HEK293 (cell line): ENCODE measurements at regions not wholly inside any gene's neighbourhood (a gene's known extent, or its start where the extent isn't known, plus 50 kb on each side); places are given as distances from the start of the nearest gene placed in this dataset.

Source experiments
- CTCF ChIA-PET: fragments of 350-600 bp; formaldehyde crosslinking; extraction: SDS; loops from one replicate; lab custom pipeline; 2021; ENCODE audit warnings: antibody characterized with exemption; lab: Yijun Ruan, JAX
- POLR2A ChIA-PET: fragments of 300-600 bp; formaldehyde crosslinking; extraction: SDS; loops from one replicate; lab custom pipeline; 2020; ENCODE audit warnings: antibody characterized with exemption, inconsistent platforms; lab: Yijun Ruan, JAX
- H3K27ac ChIP-seq: fragments of 200-500 bp; sonication (Bioruptor generic); 2 replicates; pipeline ENCODE4 v1.5.1; 2014; ENCODE audit warnings: low read depth, low read length, control low read depth, inconsistent platforms; ENCODE audit errors: extremely low read depth
- H3K36me3 ChIP-seq, 2 experiments: fragments of 200-500 bp in 1 of 2; sonication (Bioruptor generic) in 1 of 2; 1 replicate in 1 of 2; 2 replicates in 1 of 2; pipeline ENCODE4 v1.5.1; 2014 to 2017; ENCODE audit warnings: inconsistent platforms in 2 of 2, low read length in 2 of 2; ENCODE audit not compliant: control insufficient read depth in 2 of 2, insufficient read depth in 1 of 2
- H3K4me1 ChIP-seq: fragments of 200-500 bp; sonication (Bioruptor generic); 2 replicates; pipeline ENCODE4 v1.5.1; 2014; ENCODE audit warnings: mild to moderate bottlenecking, low read length, inconsistent platforms; ENCODE audit not compliant: control insufficient read depth, insufficient read depth
- H3K4me3 ChIP-seq: 2 replicates; pipeline ENCODE4 v1.5.1; 2011; ENCODE audit warnings: low read depth, mild to moderate bottlenecking, control low read depth, low read length, moderate library complexity
- H3K9me3 ChIP-seq: fragments of 200-500 bp; sonication (Bioruptor generic); 2 replicates; pipeline ENCODE4 v1.5.1; 2014; ENCODE audit warnings: low read depth, low read length, inconsistent platforms; ENCODE audit not compliant: control insufficient read depth, insufficient read depth
- FEZF1 ChIP-seq: fragments of 450-650 bp; formaldehyde crosslinking; IDR thresholded peaks from 2 replicates; pipeline ENCODE4 v1.5.1; 2016; ENCODE audit warnings: missing biosample characterization, missing genetic modification characterization
- GLI4 ChIP-seq: fragments of 450-650 bp; formaldehyde crosslinking; IDR thresholded peaks from 2 replicates; pipeline ENCODE4 v1.5.1; 2016; ENCODE audit warnings: missing biosample characterization, missing genetic modification characterization
- KLF16 ChIP-seq: fragments of 450-650 bp; formaldehyde crosslinking; IDR thresholded peaks from 2 replicates; pipeline ENCODE4 v1.5.1; 2017; ENCODE audit warnings: missing biosample characterization, missing genetic modification characterization
- KLF8 ChIP-seq: fragments of 450-650 bp; formaldehyde crosslinking; IDR thresholded peaks from 2 replicates; pipeline ENCODE4 v1.5.1; 2016; ENCODE audit warnings: missing biosample characterization, missing genetic modification characterization
- PRDM1 ChIP-seq: fragments of 450-650 bp; formaldehyde crosslinking; IDR thresholded peaks from 2 replicates; pipeline ENCODE4; 2016; ENCODE audit warnings: missing biosample characterization, missing genetic modification characterization
- RBAK ChIP-seq: fragments of 450-650 bp; formaldehyde crosslinking; IDR thresholded peaks from 2 replicates; pipeline ENCODE4 v1.5.1; 2016; ENCODE audit warnings: missing biosample characterization, missing genetic modification characterization
- REPIN1 ChIP-seq: fragments of 450-650 bp; formaldehyde crosslinking; IDR thresholded peaks from 2 replicates; pipeline ENCODE4 v1.5.1; 2017; ENCODE audit warnings: missing biosample characterization, missing genetic modification characterization, low read depth
- SALL2 ChIP-seq: fragments of 450-650 bp; formaldehyde crosslinking; IDR thresholded peaks from 2 replicates; pipeline ENCODE4 v1.5.0; 2017; ENCODE audit warnings: missing biosample characterization, mild to moderate bottlenecking, missing genetic modification characterization, borderline replicate concordance
- ZBTB1 ChIP-seq: fragments of 450-650 bp; formaldehyde crosslinking; IDR thresholded peaks from 2 replicates; pipeline ENCODE4 v1.5.1; 2016; ENCODE audit warnings: missing biosample characterization, missing genetic modification characterization
- ZNF133 ChIP-seq: fragments of 450-650 bp; formaldehyde crosslinking; IDR thresholded peaks from 2 replicates; pipeline ENCODE4 v1.5.1; 2016; ENCODE audit warnings: missing biosample characterization, missing genetic modification characterization
- ZNF157 ChIP-seq: fragments of 450-650 bp; formaldehyde crosslinking; IDR thresholded peaks from 2 replicates; pipeline ENCODE4 v1.5.1; 2016; ENCODE audit warnings: missing biosample characterization, missing genetic modification characterization
- ZNF175 ChIP-seq: fragments of 450-650 bp; formaldehyde crosslinking; IDR thresholded peaks from 2 replicates; pipeline ENCODE4 v1.5.1; 2016; ENCODE audit warnings: missing biosample characterization, missing genetic modification characterization
- ZNF202 ChIP-seq: fragments of 450-650 bp; formaldehyde crosslinking; IDR thresholded peaks from 2 replicates; pipeline ENCODE4 v1.5.1; 2016; ENCODE audit warnings: missing biosample characterization, missing genetic modification characterization, borderline replicate concordance
- ZNF223 ChIP-seq: fragments of 450-650 bp; formaldehyde crosslinking; IDR thresholded peaks from 2 replicates; pipeline ENCODE4 v1.5.1; 2016; ENCODE audit warnings: missing biosample characterization, missing genetic modification characterization
- ZNF391 ChIP-seq: fragments of 450-650 bp; formaldehyde crosslinking; IDR thresholded peaks from 2 replicates; pipeline ENCODE4 v1.5.1; 2016; ENCODE audit warnings: low read depth, missing biosample characterization, missing genetic modification characterization, borderline replicate concordance
- ZNF623 ChIP-seq: fragments of 450-650 bp; formaldehyde crosslinking; IDR thresholded peaks from 2 replicates; pipeline ENCODE4 v1.5.1; 2016; ENCODE audit warnings: missing biosample characterization, missing genetic modification characterization
- ZNF664 ChIP-seq: fragments of 450-650 bp; formaldehyde crosslinking; IDR thresholded peaks from 2 replicates; pipeline ENCODE4 v1.5.1; 2016; ENCODE audit warnings: missing biosample characterization, missing genetic modification characterization
- ZNF670 ChIP-seq: fragments of 450-650 bp; formaldehyde crosslinking; IDR thresholded peaks from 2 replicates; pipeline ENCODE4 v1.5.1; 2016; ENCODE audit warnings: missing biosample characterization, missing genetic modification characterization, low read depth
- ZNF791 ChIP-seq: fragments of 450-650 bp; formaldehyde crosslinking; IDR thresholded peaks from 2 replicates; pipeline ENCODE4 v1.5.1; 2016; ENCODE audit warnings: missing biosample characterization, missing genetic modification characterization
- TF ChIP-seq, protein P1 (sequence below): fragments of 450-650 bp; formaldehyde crosslinking; IDR thresholded peaks from 2 replicates; pipeline ENCODE4 v1.5.1; 2016; ENCODE audit warnings: missing biosample characterization, missing genetic modification characterization
- TF ChIP-seq, protein P2 (sequence below): fragments of 450-650 bp; formaldehyde crosslinking; IDR thresholded peaks from 2 replicates; pipeline ENCODE4 v1.5.1; 2017; ENCODE audit warnings: missing biosample characterization, missing genetic modification characterization
- TF ChIP-seq, protein P3 (sequence below): fragments of 450-650 bp; formaldehyde crosslinking; IDR thresholded peaks from 2 replicates; pipeline ENCODE4 v1.5.1; 2017; ENCODE audit warnings: missing biosample characterization, missing genetic modification characterization

DNA sequence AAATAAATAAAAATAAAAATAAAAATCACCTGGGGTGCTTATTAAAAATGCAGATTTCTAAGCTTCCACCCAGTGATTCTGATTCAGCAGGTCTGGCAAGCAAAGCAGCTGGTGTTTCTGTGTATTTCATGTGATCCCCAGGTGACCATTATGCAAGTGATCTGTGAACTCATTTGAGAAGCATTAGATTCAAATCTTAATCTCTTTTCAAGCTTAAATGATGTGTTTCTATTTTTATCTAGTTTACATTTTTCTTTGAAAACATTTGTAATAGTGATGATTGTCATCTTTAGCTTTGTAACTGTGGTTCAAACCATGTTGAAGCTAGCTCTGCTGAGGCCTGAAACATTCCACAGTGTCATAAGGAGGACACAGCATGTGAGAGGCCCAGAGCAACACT is 804.8 kb upstream of the ZNF608 start:
- peaks cover 18% of the 10 kb centered on the region for H3K4me1 ChIP-seq
- TF ChIP-seq ZNF623 (tag by site-specific recombination) (no peak), REPIN1 (tag by site-specific recombination) (no peak), ZNF133 (no peak), RBAK (tag by site-specific recombination) (no peak), ZNF175 (tag by site-specific recombination) (no peak), KLF16 (tag by site-specific recombination) (no peak), ZNF391 (tag by site-specific recombination) (no peak), ZNF670 (tag by site-specific recombination) (no peak), ZNF202 (tag by site-specific recombination) (no peak), ZBTB1 (tag by site-specific recombination) (no peak), ZNF157 (tag by site-specific recombination) (no peak), ZNF223 (tag by site-specific recombination) (no peak), SALL2 (tag by site-specific recombination) (no peak)
- ChIA-PET POLR2A (no interaction called here), CTCF (interaction anchor here (0.8 to 1.0 kb wide), 3 partner anchors 11 to 240 kb away, joined by 3 read pairs; no protein-coding TSS in a partner anchor)
- no peak overlapping the region for H3K27ac ChIP-seq
- no peaks in the 10 kb centered on the region for H3K36me3 ChIP-seq
- H3K4me3 ChIP-seq: no peak overlapping the region
- no peaks in the 10 kb centered on the region for H3K9me3 ChIP-seq

DNA sequence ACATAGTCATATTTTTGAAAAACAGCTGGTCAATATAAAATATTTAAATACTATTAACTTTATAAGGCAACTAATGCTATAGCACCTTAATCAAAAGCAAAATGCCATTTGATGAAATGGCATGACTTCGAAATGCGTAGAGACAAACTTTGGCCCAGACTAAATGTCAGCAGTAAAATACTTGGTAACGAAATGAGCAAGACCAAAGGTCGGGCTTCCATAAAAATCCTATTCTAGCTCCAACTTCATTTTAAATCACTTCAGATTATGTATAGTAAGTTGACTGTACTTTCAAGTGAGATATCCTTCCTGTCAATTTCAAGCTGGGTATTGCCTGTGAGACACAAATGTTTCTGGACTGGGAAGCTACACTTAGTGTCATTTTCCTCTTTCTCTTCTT is 805.4 kb upstream of the ZNF608 start:
- no peak overlapping the region for H3K4me3 ChIP-seq
- TF ChIP-seq GLI4 (no peak), ZNF664 (tag by site-specific recombination) (peak; percentile 74), ZNF670 (tag by site-specific recombination) (no peak), FEZF1 (tag by site-specific recombination) (peak; percentile 12; the same call in 1 of the 2 replicates), PRDM1 (tag by site-specific recombination) (no peak)
- TF ChIP-seq, protein P1, sequence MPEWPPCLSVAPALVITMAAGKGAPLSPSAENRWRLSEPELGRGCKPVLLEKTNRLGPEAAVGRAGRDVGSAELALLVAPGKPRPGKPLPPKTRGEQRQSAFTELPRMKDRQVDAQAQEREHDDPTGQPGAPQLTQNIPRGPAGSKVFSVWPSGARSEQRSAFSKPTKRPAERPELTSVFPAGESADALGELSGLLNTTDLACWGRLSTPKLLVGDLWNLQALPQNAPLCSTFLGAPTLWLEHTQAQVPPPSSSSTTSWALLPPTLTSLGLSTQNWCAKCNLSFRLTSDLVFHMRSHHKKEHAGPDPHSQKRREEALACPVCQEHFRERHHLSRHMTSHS: no peak
- TF ChIP-seq, protein P2, sequence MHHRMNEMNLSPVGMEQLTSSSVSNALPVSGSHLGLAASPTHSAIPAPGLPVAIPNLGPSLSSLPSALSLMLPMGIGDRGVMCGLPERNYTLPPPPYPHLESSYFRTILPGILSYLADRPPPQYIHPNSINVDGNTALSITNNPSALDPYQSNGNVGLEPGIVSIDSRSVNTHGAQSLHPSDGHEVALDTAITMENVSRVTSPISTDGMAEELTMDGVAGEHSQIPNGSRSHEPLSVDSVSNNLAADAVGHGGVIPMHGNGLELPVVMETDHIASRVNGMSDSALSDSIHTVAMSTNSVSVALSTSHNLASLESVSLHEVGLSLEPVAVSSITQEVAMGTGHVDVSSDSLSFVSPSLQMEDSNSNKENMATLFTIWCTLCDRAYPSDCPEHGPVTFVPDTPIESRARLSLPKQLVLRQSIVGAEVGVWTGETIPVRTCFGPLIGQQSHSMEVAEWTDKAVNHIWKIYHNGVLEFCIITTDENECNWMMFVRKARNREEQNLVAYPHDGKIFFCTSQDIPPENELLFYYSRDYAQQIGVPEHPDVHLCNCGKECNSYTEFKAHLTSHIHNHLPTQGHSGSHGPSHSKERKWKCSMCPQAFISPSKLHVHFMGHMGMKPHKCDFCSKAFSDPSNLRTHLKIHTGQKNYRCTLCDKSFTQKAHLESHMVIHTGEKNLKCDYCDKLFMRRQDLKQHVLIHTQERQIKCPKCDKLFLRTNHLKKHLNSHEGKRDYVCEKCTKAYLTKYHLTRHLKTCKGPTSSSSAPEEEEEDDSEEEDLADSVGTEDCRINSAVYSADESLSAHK (tag by site-specific recombination): no peak
- peaks cover 18% of the 10 kb centered on the region for H3K4me1 ChIP-seq
- ChIA-PET CTCF (interaction anchor here (0.8 to 1.0 kb wide), 2 partner anchors 61 to 241 kb away, joined by 3 read pairs; no protein-coding TSS in a partner anchor), POLR2A (no interaction called here)
- no peaks in the 10 kb centered on the region for H3K9me3 ChIP-seq
- H3K36me3 ChIP-seq: no peaks in the 10 kb centered on the region
- H3K27ac ChIP-seq: no peak overlapping the region

DNA sequence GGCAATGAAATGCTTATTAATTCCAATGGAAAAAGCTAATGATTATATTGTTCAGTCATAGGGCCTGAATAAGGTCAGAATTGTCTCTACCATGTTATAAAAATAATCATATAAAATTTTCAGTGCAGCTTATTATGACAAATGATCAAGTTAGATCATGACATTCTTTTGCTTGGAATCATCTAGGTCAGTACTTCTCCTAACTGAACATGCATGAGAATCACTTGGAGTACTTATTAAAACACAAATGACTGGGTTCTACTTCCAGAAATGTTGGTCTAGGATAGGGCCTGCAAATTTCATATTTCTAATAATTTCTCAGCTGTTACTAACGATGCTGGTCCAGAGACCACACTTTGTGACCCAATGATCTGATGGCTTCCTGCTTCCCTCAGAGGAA is 806.0 kb upstream of the ZNF608 start:
- TF ChIP-seq, protein P3, sequence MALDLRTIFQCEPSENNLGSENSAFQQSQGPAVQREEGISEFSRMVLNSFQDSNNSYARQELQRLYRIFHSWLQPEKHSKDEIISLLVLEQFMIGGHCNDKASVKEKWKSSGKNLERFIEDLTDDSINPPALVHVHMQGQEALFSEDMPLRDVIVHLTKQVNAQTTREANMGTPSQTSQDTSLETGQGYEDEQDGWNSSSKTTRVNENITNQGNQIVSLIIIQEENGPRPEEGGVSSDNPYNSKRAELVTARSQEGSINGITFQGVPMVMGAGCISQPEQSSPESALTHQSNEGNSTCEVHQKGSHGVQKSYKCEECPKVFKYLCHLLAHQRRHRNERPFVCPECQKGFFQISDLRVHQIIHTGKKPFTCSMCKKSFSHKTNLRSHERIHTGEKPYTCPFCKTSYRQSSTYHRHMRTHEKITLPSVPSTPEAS: no peak
- TF ChIP-seq KLF8: no peak
- TF ChIP-seq ZNF791: no peak
- H3K36me3 ChIP-seq: no peaks in the 10 kb centered on the region
- peaks cover 18% of the 10 kb centered on the region for H3K4me1 ChIP-seq
- ChIA-PET POLR2A (no interaction called here), CTCF (no interaction called here)
- no peak overlapping the region for H3K4me3 ChIP-seq
- no peaks in the 10 kb centered on the region for H3K9me3 ChIP-seq
- H3K27ac ChIP-seq: no peak overlapping the region
